ENCODE measurements at regions not wholly inside any gene's neighbourhood (a gene's known extent, or its start where the extent isn't known, plus 50 kb on each side); places are given as distances from the start of the nearest gene placed in this dataset.

GRCh38 chr20:48177058-48177457, 391.8 kb upstream of the SULF2 start:
- TF ChIP-seq, protein P1, sequence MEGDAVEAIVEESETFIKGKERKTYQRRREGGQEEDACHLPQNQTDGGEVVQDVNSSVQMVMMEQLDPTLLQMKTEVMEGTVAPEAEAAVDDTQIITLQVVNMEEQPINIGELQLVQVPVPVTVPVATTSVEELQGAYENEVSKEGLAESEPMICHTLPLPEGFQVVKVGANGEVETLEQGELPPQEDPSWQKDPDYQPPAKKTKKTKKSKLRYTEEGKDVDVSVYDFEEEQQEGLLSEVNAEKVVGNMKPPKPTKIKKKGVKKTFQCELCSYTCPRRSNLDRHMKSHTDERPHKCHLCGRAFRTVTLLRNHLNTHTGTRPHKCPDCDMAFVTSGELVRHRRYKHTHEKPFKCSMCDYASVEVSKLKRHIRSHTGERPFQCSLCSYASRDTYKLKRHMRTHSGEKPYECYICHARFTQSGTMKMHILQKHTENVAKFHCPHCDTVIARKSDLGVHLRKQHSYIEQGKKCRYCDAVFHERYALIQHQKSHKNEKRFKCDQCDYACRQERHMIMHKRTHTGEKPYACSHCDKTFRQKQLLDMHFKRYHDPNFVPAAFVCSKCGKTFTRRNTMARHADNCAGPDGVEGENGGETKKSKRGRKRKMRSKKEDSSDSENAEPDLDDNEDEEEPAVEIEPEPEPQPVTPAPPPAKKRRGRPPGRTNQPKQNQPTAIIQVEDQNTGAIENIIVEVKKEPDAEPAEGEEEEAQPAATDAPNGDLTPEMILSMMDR (IDR thresholded peaks at IDR 0.05): no peak
- TF ChIP-seq POLR2A (IDR thresholded peaks at IDR 0.05): no peak
